Adrenal gland (tissue), 9 donors: ENCODE measurements at regions not wholly inside any gene's neighbourhood (a gene's known extent, or its start where the extent isn't known, plus 50 kb on each side); places are given as distances from the start of the nearest gene placed in this dataset.

Experiments
- DNase-seq, 7 donors: peaks; one replicate each; pipeline ENCODE4 v3.0.0-alpha.2; 2019 to 2020
- H3K27ac ChIP-seq, 5 donors: fragments of 200-600 bp; sonication (generic) in 4 of 5; 1 replicate in 3 of 5; 2 replicates in 2 of 5; pipeline versions ENCODE4 v1.5.1 to v1.8.0; 2016 to 2020; ENCODE audit warnings: mild to moderate bottlenecking in 1 of 5
- H3K27me3 ChIP-seq: fragments of 200-600 bp; 2 replicates; pipeline ENCODE4 v1.8.0; 2021
- H3K36me3 ChIP-seq, 2 donors: fragments of 200-600 bp; replicated peaks in 1 of 2; 1 replicate in 1 of 2; 2 replicates in 1 of 2; pipeline versions ENCODE4 v1.5.1 to v1.8.0; 2018 to 2022
- H3K4me1 ChIP-seq, 2 donors: fragments of 200-600 bp; replicated peaks in 1 of 2; 1 replicate in 1 of 2; 2 replicates in 1 of 2; pipeline versions ENCODE4 v1.5.1 to v1.8.0; 2018 to 2021
- H3K4me3 ChIP-seq, 4 donors: fragments of 200-600 bp; sonication (generic) in 3 of 4; one replicate each; pipeline ENCODE4 v1.5.1; 2016 to 2018
- H3K9me3 ChIP-seq, 3 donors: fragments of 200-600 bp; sonication (generic) in 1 of 3; replicated peaks in 1 of 3; 1 replicate in 2 of 3; 2 replicates in 1 of 3; pipeline versions ENCODE4 v1.5.1 to v1.8.0; 2016 to 2021
- CTCF ChIP-seq, 6 experiments: fragments of 450-650 bp in 4 of 6; fragments of 200-600 bp in 2 of 6; sonication (generic) in 1 of 6; IDR thresholded peaks; 1 replicate in 5 of 6; 2 replicates in 1 of 6; pipeline versions ENCODE4 v1.5.1 to v1.8.0; 2016 to 2021; ENCODE audit warnings: antibody characterized with exemption in 6 of 6, mild to moderate bottlenecking in 2 of 6, moderate library complexity in 1 of 6
- POLR2A ChIP-seq, 2 donors: fragments of 450-650 bp; IDR thresholded peaks; one replicate each; pipeline ENCODE4 v1.6.1; 2017; ENCODE audit warnings: antibody characterized with exemption in 2 of 2, mild to moderate bottlenecking in 2 of 2, moderate library complexity in 1 of 2
- WGBS, 4 donors: extraction: QIAGEN DNeasy Blood & Tissue Kit in 2 of 4; methylation state at CpG; one replicate each; pipeline versions ENCODE4 v1.1.5 to v1.1.7; 2013 to 2017; 5-methylcytosine and 5-hydroxymethylcytosine counted together
- intact Hi-C, 2 donors: fragments of 100-400 bp; cut with DNase I; formaldehyde crosslinking; loops; one replicate each; pipeline versions ENCODE4 v1.14.1 to v1.15.0; 2022 to 2023
- donor health status: healthy with polysubstance abuse.
- donor health status: Bipolar disorder and iron deficiency.
- donor health status: DM: yes; HTN: yes; CAD: no.
- donor health status: DM: no; HTN: no; CAD: no.
- donor health status: DM: no; HTN: no; CAD: no.

GRCh38 chr22:34570408-34570807 lies 495.6 kb upstream of the ISX start:
- intact Hi-C loops, result no loop called here
- TF ChIP-seq POLR2A (IDR thresholded peaks at IDR 0.05) (no peak), CTCF (IDR thresholded peaks at IDR 0.05) (no peak)
- no peaks in the 10 kb centered on the region for H3K36me3 ChIP-seq
- DNase-seq, result no peak
- H3K27me3 ChIP-seq, result no peaks in the 10 kb centered on the region
- no peak overlapping the region for H3K27ac ChIP-seq
- 50 to 61% (median 59%) methylated on average over 3 of the region's 3 CpGs for WGBS, 4 donors
- H3K9me3 ChIP-seq, result no peaks in the 10 kb centered on the region
- no peak overlapping the region for H3K4me3 ChIP-seq
- no peaks in the 10 kb centered on the region for H3K4me1 ChIP-seq

- intact Hi-C loops, result no loop called here
- Histone ChIP-seq H3K9me3 (no peaks in the 10 kb centered on the region), H3K36me3 (no peaks in the 10 kb centered on the region), H3K27ac (no peak overlapping the region), H3K27me3 (no peaks in the 10 kb centered on the region), H3K4me3 (no peak overlapping the region), H3K4me1 (no peaks in the 10 kb centered on the region)
- no peak for TF ChIP-seq CTCF (IDR thresholded peaks at IDR 0.05)
- no peak for TF ChIP-seq POLR2A (IDR thresholded peaks at IDR 0.05)
- DNase-seq, result no peak
- 71 to 95% (median 90%) methylated on average over 2 of the region's 2 CpGs for WGBS, 4 donors
Measured at GRCh38 chr22:34579519-34579918, 486.4 kb upstream of the ISX start.

- TF ChIP-seq CTCF (IDR thresholded peaks at IDR 0.05) (no peak), POLR2A (IDR thresholded peaks at IDR 0.05) (no peak)
- intact Hi-C loops, result no loop called here
- DNase-seq, result no peak
- H3K4me1 ChIP-seq, result no peaks in the 10 kb centered on the region
- H3K9me3 ChIP-seq, result no peaks in the 10 kb centered on the region
- H3K27ac ChIP-seq, result no peak overlapping the region
- no peak overlapping the region for H3K4me3 ChIP-seq
- H3K27me3 ChIP-seq, result no peaks in the 10 kb centered on the region
- 18 to 19% (median 19%) methylated on average over 10 of the region's 10 CpGs for WGBS, 4 donors
- no peaks in the 10 kb centered on the region for H3K36me3 ChIP-seq
Measured at GRCh38 chr22:34587357-34588356, 478.3 kb upstream of the ISX start.

GRCh38 chr22:34588871-34589545 lies 476.9 kb upstream of the ISX start:
- Histone ChIP-seq H3K4me3 (no peak overlapping the region), H3K9me3 (no peaks in the 10 kb centered on the region), H3K27ac (no peak overlapping the region), H3K36me3 (no peaks in the 10 kb centered on the region), H3K27me3 (no peaks in the 10 kb centered on the region), H3K4me1 (no peaks in the 10 kb centered on the region)
- no peak for DNase-seq
- intact Hi-C loops, result no loop called here
- 73 to 80% (median 77%) methylated on average over 17 to 26 of the region's 26 CpGs for WGBS, 4 donors
- TF ChIP-seq CTCF (IDR thresholded peaks at IDR 0.05) (no peak), POLR2A (IDR thresholded peaks at IDR 0.05) (no peak)
